ENCODE measurements at regions not wholly inside any gene's neighbourhood (a gene's known extent, or its start where the extent isn't known, plus 50 kb on each side); places are given as distances from the start of the nearest gene placed in this dataset.

- DNase-seq: no peak
Measured at GRCh38 chr2:236748385-236748784, 178.8 kb downstream of the ACKR3 start.

DNA sequence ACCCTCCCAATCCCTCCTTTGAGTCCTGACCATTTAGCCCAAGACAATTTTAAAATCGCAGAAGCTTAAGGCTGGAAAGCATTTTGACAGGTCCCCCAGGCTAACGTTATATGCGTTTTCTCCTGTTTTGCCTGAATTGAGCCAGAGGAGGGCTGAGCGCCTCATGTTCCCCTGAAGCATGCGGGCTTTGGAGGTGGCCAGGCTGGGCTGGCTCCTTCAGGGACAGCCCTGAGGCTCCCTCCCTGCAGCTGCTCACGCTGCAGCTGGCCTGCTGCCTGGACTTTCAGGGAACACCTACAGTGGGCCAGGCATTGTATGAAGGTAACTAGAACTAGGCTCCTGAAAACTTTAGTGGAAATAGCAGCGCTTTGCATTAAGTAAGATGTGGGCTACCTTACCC is 179.2 kb downstream of the ACKR3 start:
- DNase-seq: no peak

- no peak for DNase-seq
Measured at GRCh38 chr2:236749346-236749745, 179.7 kb downstream of the ACKR3 start.

GRCh38 chr2:236752096-236752495 is 182.5 kb downstream of the ACKR3 start:
- DNase-seq: no peak

- no peak for DNase-seq
Measured at GRCh38 chr2:236753606-236754270, 184.1 kb downstream of the ACKR3 start.

DNA sequence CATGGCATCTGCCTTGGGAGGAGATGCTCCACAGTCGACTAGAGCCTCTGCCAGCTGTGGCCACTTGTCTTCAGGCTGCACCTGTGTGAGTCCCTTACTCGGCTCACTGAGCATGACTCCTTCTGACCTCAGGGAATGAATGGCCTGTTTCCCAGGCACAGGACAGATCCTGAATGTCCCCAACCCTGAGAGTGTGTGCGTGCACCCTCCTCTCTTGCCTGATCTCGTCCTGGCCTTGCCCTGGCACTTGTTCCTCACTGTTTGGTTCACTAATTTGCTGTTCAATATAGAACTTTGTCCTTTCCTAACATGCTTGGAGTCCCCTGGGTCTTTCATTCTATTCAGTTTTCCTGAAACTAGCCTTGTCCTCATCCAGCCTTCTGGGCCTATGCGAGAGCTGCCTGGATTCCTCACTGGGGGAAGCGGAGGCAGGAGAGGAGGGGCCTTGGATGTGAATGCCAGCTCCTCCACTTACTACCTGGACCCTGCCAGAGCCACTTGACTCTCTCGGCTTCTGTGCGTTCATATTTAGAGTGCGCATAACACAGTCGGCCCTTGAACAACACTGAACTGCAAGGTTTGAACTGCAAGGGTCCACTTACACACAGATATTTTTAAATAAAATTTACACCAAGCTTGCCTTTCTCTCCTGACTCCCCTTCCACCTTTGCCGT is 184.8 kb downstream of the ACKR3 start:
- DNase-seq: no peak

DNA sequence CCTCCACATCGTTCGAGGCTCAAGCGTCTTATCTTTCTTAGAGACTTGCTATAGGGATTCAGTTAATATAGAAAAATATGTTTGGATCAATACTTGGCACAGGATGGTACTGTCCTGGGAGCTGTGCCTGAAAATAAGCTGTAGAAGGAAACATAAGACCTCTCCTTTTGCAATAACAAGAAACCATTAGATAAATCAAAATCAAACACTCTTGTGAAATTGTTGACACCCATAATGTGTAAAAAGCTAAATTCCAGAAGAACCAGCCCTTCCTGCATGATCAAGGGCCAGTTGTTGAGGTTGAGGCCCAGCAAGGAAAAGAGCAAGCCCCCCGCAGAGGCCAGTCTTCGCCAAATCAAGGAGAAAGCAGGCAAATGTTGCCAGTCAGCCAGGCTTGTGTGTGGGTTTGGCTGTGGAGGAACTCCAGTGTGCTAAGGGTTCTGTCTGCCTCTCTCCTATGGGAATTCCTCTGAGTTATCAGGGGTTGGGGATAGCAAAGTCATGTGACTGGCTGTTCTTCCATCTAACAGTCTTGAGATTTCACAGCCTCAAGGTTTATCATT is 185.7 kb downstream of the ACKR3 start:
- DNase-seq: no peak

GRCh38 chr2:236758406-236758805 is 188.8 kb downstream of the ACKR3 start:
- DNase-seq: no peak

GRCh38 chr2:236760246-236760645 is 190.6 kb downstream of the ACKR3 start:
- DNase-seq: no peak

GRCh38 chr2:236761358-236761757 is 191.7 kb downstream of the ACKR3 start:
- DNase-seq: no peak

DNA sequence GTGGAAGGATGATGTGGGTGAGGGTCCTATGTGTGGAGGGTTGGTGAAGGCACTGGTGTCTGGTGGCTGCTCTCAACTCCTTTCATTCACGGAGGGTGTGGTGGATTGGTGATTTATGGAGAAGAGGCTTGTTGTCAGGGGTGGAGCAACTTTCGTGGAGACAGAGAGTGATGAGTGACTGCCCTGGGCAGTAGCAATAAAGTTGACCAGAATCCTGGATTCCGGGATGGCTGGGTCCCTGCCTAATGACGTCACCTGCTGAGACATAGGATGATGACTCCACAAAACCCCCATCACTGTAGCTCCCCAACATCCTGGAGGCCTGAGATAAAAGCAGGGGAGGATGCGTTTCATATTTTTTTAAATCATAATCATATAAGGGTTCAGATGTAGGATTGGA is 193.0 kb downstream of the ACKR3 start:
- no peak for DNase-seq

- no peak for DNase-seq
Measured at GRCh38 chr2:236763857-236764256, 194.2 kb downstream of the ACKR3 start.

GRCh38 chr2:236764716-236765115 is 195.1 kb downstream of the ACKR3 start:
- no peak for DNase-seq

GRCh38 chr2:236765478-236765877 is 195.9 kb downstream of the ACKR3 start:
- no peak for DNase-seq

- no peak for DNase-seq
Measured at GRCh38 chr2:236766850-236767249, 197.2 kb downstream of the ACKR3 start.

- no peak for DNase-seq
Measured at GRCh38 chr2:236767941-236768340, 198.3 kb downstream of the ACKR3 start.

- DNase-seq: no peak
Measured at GRCh38 chr2:236768393-236769140, 198.9 kb downstream of the ACKR3 start.

DNA sequence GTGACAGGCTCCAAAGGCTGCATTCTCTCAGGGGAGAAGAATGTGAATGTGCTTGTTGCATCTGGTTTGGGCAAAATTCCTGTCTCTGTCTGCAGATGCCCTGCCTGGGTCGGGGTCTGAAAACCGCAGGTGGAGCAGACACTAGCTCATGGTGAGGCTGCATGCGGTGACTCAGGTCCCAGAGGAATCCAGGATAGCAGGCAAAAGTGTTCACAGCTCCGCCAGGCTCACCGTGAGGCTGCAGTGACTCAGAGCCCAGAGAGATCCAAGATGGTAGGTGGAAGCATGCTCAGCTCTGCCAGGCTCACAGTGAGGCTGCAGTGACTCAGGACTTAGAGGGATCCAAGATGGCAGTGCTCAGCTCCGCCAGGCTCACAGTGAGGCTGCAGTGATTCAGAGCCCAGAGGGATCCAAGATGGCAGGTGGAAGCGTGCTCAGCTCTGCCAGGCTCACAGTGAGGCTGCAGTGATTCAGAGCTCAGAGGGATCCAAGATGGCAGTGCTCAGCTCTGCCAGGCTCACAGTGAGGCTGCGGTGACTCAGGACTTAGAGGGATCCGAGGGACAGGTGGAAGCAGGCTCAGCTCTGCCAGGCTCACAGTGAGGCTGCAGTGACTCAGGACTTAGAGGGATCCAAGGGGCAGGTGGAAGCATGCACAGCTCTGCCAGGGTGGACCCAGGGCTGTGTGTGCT is 200.5 kb downstream of the ACKR3 start:
- no peak for DNase-seq

DNA sequence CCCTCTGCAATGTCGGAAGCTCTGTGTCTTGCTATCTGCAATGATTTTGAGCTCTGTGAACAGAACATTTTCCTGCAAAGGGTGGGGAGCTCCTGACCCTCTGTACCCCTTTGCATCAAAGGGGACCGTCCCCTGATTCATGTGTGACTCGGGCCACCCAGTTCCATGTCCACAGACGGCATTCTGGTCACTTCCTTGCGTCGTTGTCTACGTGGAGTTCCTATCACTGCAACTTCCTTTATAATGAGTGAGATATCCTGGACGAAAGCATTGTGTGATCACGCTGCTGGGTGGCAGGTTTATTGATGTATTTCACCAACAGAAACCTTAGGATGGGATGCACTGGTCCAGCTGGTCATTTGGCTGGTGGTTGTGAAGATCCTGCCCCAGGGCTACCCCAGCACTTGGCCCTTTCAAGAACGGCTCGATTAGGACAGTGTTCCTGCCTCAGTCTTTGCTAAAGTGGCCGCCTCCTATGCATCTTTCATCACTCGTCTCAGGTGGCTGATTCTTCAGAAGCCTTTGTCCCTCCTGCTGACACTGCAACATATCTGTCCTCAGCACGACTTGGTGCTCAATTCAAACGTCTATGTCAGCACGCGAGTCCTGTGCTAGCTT is 202.7 kb downstream of the ACKR3 start:
- DNase-seq: no peak

DNA sequence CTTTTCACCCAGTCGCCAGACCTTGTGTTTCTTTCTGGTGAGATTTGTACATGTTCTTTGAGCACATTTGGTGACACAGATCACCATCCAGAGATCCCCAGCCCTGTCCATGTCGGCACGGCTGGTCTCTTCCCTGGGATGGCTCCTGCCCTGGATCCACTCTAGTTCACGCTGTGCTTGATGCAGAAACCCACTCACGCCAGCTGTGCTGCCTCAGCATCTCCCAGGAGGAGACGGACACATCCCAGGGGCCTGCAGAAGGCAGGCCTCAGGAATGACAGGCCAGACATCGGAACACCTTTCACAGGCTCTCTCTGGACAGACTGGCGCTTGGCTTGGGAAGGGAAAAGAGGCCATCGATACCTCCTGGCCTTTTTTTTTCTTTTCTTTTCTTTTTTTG is 203.6 kb downstream of the ACKR3 start:
- DNase-seq: no peak

GRCh38 chr2:236774171-236774570 is 204.5 kb downstream of the ACKR3 start:
- no peak for DNase-seq

GRCh38 chr2:236775511-236775910 is 205.9 kb downstream of the ACKR3 start:
- no peak for DNase-seq

DNA sequence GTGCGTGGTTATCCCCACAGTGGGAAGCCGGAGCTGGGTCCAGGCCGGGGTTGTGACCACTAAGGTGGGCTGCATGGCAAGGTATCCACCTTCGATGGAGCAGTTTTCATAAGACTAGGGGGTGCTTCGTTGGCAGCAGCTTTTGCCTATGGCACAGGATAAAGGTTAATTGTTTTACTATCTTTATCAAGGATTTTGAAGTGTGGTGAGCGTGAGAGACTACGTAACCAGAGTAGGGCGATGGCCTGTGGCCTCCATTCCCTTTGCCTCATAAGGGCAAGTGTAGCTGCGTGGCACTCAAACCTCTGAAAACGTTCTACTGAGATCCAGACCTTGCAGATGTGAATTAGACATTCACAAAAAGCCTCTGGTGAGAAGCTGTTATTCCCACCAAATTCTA is 206.6 kb downstream of the ACKR3 start:
- no peak for DNase-seq

Data from activated CD4-positive, alpha-beta T cell treated with anti-CD3 and anti-CD28 coated beads, Interleukin-2, amount 50 U/mL, for 48 hours (primary cell).